Skeletal muscle satellite cell (primary cell): ENCODE measurements at regions not wholly inside any gene's neighbourhood (a gene's known extent, or its start where the extent isn't known, plus 50 kb on each side); places are given as distances from the start of the nearest gene placed in this dataset.

Experiments
- H3K27me3 ChIP-seq: 2 replicates; pipeline ENCODE4 v1.7.0; 2013; ENCODE audit warnings: low read length; ENCODE audit not compliant: control insufficient read depth, insufficient read depth
- H3K36me3 ChIP-seq: 2 replicates; pipeline ENCODE4 v1.7.0; 2013; ENCODE audit warnings: mild to moderate bottlenecking, control low read depth, low read length; ENCODE audit not compliant: insufficient read depth
- H3K4me1 ChIP-seq: 2 replicates; pipeline ENCODE4 v1.7.0; 2013; ENCODE audit warnings: low read length; ENCODE audit not compliant: control insufficient read depth, insufficient read depth
- H3K4me2 ChIP-seq: 2 replicates; pipeline ENCODE4 v1.7.0; 2013; ENCODE audit warnings: mild to moderate bottlenecking, low read length
- H3K4me3 ChIP-seq: 2 replicates; pipeline ENCODE4 v1.7.0; 2013; ENCODE audit warnings: low read length
- H3K9ac ChIP-seq: 2 replicates; pipeline ENCODE4 v1.7.0; 2013; ENCODE audit warnings: mild to moderate bottlenecking, low read depth, low read length, moderate library complexity
- H3K9me3 ChIP-seq: replicated peaks from 2 replicates; pipeline ENCODE4 v1.7.0; 2013; ENCODE audit warnings: mild to moderate bottlenecking, control low read depth, low read length

DNA sequence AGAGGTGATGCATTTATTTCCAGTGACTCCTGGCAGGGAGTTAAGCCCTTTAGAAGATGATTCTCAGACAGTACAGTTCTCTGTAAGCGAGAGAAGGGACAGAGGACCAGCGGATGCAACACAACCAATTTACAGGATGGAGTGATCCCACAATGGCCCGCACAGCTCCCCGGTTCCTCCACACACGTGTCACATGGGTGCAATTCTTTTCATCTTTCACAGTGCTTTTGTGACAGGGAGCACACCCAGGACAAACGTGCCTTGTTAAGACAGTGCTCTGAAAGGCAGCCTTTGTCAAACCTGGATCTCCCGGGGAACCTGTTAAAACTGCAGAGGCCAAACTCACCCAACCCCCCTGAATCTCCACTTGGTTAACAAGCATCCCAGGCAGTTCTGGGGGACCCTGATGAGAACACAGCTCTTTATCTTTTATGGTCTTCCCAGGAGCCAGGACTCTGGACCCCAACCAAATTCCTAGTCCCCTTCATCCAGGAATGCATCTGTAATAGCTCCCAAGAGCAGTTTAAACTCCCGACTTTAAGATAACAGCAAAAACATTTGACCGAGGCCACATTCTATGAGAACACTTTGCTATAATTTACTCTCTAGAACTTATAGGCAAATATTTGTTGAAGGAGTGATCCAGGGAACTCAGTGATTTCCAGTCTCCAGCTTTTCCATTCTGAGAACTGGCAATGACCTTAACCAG, 134.9 kb upstream of the CDH5 start:
- no peak overlapping the region for H3K4me2 ChIP-seq

GRCh38 chr16:66229651-66230050, 136.8 kb upstream of the CDH5 start:
- Histone ChIP-seq H3K4me1 (peaks cover 5% of the 10 kb centered on the region), H3K36me3 (no peaks in the 10 kb centered on the region), H3K4me3 (no peak overlapping the region), H3K9me3 (no peaks in the 10 kb centered on the region), H3K9ac (no peak overlapping the region), H3K4me2 (no peak overlapping the region), H3K27me3 (peaks cover 9% of the 10 kb centered on the region)

More for the DNA sequence above, 134.9 kb upstream of the CDH5 start:
- Histone ChIP-seq H3K4me3 (no peak overlapping the region), H3K4me1 (peaks cover 5% of the 10 kb centered on the region), H3K9ac (no peak overlapping the region), H3K36me3 (no peaks in the 10 kb centered on the region), H3K9me3 (no peaks in the 10 kb centered on the region), H3K27me3 (peaks cover 17% of the 10 kb centered on the region)

GRCh38 chr16:66228792-66229191, 137.7 kb upstream of the CDH5 start:
- H3K9me3 ChIP-seq = no peaks in the 10 kb centered on the region
- H3K27me3 ChIP-seq = peaks cover 9% of the 10 kb centered on the region
- no peak overlapping the region for H3K4me2 ChIP-seq
- H3K4me3 ChIP-seq = no peak overlapping the region
- H3K36me3 ChIP-seq = no peaks in the 10 kb centered on the region
- H3K9ac ChIP-seq = no peak overlapping the region
- peaks cover 5% of the 10 kb centered on the region for H3K4me1 ChIP-seq

DNA sequence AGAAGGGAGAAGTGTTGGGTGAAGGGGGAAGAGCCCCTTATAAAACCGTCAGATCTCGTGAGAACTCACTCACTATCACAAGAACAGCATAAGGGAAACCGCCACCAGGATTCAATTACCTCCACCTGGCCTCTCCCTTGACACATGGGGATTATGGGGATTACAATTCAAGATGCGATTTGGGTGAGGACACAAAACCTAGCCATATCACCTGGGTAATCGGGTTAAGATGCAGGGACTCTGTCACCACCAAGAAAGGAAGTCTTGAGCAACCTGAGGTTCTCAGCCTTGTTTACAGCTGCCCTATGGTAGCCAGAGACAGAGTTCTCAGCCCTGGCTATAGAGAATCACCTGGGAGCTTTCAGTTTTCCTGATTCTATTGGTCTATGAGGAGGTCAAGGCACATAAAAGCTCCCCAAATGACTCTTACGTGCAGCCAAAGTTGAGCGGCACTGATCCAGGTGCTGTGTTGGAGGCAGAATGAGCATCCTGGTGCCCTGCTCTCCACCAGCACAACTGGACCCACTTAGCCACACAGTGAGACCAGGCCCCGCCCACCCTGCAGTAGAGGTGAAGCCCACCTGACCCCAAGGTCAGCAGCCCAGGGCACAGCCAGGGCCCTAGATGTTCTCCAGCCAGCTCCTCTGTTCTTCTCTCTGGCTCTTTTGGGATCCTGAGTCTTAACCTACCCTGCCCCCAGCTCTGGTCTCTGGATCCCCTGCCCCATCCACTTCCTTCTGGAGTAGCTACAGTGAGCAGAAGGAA, 138.5 kb upstream of the CDH5 start:
- H3K9ac ChIP-seq = no peak overlapping the region
- H3K9me3 ChIP-seq = no peaks in the 10 kb centered on the region
- H3K36me3 ChIP-seq = no peaks in the 10 kb centered on the region
- peaks cover 12% of the 10 kb centered on the region for H3K4me1 ChIP-seq
- H3K4me2 ChIP-seq = no peak overlapping the region
- peaks cover 4% of the 10 kb centered on the region for H3K27me3 ChIP-seq
- H3K4me3 ChIP-seq = no peak overlapping the region

GRCh38 chr16:66226762-66227161, 139.7 kb upstream of the CDH5 start:
- Histone ChIP-seq H3K4me3 (no peak overlapping the region), H3K4me2 (no peak overlapping the region), H3K9ac (no peak overlapping the region), H3K4me1 (peaks cover 12% of the 10 kb centered on the region), H3K9me3 (no peaks in the 10 kb centered on the region), H3K27me3 (peaks cover 4% of the 10 kb centered on the region), H3K36me3 (no peaks in the 10 kb centered on the region)

DNA sequence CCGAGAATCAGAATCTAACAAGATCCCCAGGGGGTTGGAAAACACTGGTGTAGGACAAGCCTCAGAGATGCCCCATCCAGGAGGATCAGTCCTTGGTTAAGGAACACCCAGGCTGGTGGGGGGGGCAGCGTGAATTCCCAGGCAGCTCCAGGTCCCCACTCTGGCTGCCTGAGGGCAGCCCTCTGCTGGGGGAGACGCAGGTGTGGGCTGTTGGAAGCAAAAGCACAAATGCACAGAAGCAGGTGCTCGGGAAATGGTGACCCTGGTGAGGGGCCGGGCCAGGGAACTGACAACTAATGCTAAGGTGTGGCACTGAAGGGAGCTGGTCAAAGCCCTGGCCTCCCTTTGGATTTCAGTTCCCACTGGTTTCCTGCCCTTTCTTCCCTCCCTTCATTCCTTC, 140.8 kb upstream of the CDH5 start:
- Histone ChIP-seq H3K4me3 (no peak overlapping the region), H3K9ac (no peak overlapping the region), H3K9me3 (no peaks in the 10 kb centered on the region), H3K4me2 (no peak overlapping the region), H3K4me1 (peaks cover 12% of the 10 kb centered on the region), H3K36me3 (no peaks in the 10 kb centered on the region), H3K27me3 (no peaks in the 10 kb centered on the region)

DNA sequence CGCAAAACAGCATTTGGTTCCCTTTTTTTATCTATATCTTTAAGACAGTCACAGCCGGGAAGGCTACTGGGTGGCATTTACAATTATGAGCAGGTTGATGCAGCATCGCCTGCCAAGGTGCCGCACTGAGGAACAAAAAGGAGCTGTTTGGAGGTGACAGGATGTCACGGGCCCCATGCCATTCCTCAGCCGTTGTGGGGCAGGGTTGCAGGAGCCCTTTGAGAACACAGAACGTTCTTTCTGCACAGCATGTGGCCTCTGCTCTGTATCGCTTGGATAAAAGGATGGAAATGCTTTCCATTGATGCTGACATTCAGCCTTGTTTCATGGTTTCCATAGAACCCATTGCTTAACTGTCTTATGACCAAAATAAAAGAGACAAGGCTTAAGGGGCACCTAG, 141.9 kb upstream of the CDH5 start:
- Histone ChIP-seq H3K9me3 (no peaks in the 10 kb centered on the region), H3K9ac (no peak overlapping the region), H3K4me1 (peaks cover 12% of the 10 kb centered on the region), H3K4me3 (no peak overlapping the region), H3K4me2 (no peak overlapping the region), H3K27me3 (no peaks in the 10 kb centered on the region), H3K36me3 (no peaks in the 10 kb centered on the region)

- no peak overlapping the region for H3K9ac ChIP-seq
- peaks cover 12% of the 10 kb centered on the region for H3K4me1 ChIP-seq
Observed at GRCh38 chr16:66224186-66224585, 142.3 kb upstream of the CDH5 start.

DNA sequence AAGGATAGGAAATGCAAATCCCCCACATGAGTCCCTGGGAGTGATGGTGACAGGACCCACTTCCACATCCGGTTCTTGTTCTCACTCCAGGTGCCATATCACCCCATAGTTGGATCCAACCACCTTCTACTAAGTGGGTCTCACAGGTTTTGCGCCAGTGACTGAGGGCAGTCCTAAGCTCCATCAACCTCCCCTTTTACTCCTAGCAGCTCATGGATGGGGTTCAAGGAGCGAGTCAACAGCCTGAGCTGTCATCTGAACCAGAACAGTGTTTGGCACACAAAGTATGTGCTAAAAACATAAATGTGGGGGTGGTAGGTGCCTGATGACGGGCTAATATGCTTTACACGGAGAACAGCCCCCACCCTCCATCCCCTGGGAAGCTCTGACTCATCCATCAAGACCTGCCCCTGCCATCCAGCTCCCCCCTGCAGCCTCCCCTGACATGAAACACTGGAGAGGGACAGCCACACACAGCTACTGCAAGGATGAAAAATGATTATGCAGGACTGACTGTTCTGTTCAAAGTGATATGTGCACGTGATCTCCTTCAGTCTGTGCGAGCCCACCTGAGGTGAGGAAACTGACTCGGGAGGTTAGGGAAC, 143.2 kb upstream of the CDH5 start:
- Histone ChIP-seq H3K4me3 (no peak overlapping the region), H3K27me3 (peaks cover 3% of the 10 kb centered on the region), H3K36me3 (no peaks in the 10 kb centered on the region), H3K4me2 (no peak overlapping the region), H3K9me3 (no peaks in the 10 kb centered on the region), H3K4me1 (peaks cover 7% of the 10 kb centered on the region), H3K9ac (no peak overlapping the region)

More at GRCh38 chr16:66224186-66224585, 142.3 kb upstream of the CDH5 start:
- Histone ChIP-seq H3K36me3 (no peaks in the 10 kb centered on the region), H3K27me3 (peaks cover 2% of the 10 kb centered on the region), H3K4me2 (no peak overlapping the region), H3K4me3 (no peak overlapping the region), H3K9me3 (no peaks in the 10 kb centered on the region)

DNA sequence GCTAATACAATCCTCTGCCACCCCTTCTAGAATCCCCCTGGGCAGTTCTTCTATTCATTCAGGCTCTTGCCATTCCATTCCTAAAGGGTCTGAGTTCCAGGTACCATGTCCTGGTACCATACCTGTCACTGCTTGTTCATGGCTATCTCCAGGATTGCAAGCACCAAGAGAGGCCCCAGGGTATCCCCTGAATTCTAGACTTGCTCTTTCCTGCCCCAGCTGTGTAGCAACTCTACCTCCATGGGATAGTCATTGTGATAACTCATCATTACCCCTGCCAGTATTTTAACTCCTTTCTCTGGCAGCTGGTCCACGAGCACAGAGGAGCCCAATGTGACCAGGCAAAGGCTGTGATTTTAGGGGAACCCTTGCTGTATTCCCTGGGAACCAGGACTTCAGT, 143.7 kb upstream of the CDH5 start:
- Histone ChIP-seq H3K4me2 (no peak overlapping the region), H3K4me3 (no peak overlapping the region), H3K4me1 (peaks cover 7% of the 10 kb centered on the region), H3K27me3 (peaks cover 3% of the 10 kb centered on the region), H3K9ac (no peak overlapping the region), H3K36me3 (no peaks in the 10 kb centered on the region), H3K9me3 (no peaks in the 10 kb centered on the region)

DNA sequence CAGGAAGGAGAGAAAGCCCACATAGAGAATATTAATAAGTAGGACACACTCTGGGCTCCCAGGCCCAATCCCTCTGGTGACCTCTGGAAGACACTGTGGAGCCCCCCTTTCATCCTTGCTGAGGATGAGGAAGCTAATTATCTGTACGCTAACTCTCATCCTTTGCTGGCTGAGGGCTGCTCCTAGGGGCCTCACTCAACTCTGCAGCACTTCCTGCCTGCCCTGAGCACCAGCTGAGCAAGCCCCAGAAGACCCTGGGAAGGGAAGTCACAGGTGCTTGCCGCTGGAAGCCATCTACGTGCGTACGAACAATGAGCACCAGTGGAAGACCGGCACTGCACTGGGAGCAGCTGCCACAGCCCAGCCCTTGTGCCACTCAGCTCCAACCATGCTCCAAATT, 145.8 kb upstream of the CDH5 start:
- H3K36me3 ChIP-seq = no peaks in the 10 kb centered on the region

More for the DNA sequence above, 145.8 kb upstream of the CDH5 start:
- H3K27me3 ChIP-seq = peaks cover 3% of the 10 kb centered on the region
- H3K9ac ChIP-seq = no peak overlapping the region
- H3K4me3 ChIP-seq = no peak overlapping the region
- H3K4me2 ChIP-seq = no peak overlapping the region
- no peaks in the 10 kb centered on the region for H3K9me3 ChIP-seq
- H3K4me1 ChIP-seq = peaks cover 7% of the 10 kb centered on the region
